GM18498 (cell line): ENCODE measurements at regions not wholly inside any gene's neighbourhood (a gene's known extent, or its start where the extent isn't known, plus 50 kb on each side); places are given as distances from the start of the nearest gene placed in this dataset.
"Not testable (repeated sequence)": the region's sequence is repeated elsewhere in the genome, so short reads cannot be mapped to it uniquely, and the experiment has no call there.

Source experiments
- ATAC-seq: cut with Tn5 transposase; IDR thresholded peaks from one replicate; pipeline ENCODE4 v1.9.1; 2021; ENCODE audit warnings: mild to moderate bottlenecking, moderate library complexity; ENCODE audit not compliant: unreplicated experiment

- no peak for ATAC-seq
Measured at GRCh38 chr6:15745781-15746180, 83.0 kb upstream of the DTNBP1 start.

DNA sequence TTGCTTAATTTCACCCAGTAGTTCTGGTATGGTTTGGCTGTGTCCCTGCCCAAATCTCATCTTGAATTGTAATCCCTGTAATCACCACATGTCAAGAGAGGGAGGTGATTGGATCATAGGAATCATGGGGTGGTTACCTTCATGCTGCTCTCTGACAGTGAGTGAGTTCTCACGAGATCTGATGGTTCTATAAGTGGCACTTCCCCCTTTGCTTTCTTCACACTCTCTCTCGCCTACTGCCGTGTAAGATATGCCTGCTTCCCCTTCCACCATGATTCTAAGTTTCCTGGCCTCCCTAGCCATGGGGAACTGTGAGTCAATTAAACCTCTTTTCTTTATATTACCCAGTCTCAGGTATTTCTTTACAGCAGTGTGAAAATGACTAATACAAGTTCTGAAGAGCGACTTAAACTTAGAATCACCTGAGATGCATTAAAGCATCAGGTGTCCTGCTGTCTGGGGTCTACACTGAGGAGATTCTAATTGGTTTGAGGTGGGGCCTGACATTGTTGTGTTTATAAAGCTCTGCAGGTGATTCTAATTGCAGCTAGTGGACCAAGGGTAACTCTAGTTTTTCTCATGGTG, 82.1 kb upstream of the DTNBP1 start:
- no peak for ATAC-seq

GRCh38 chr6:15742013-15742412, 79.2 kb upstream of the DTNBP1 start:
- ATAC-seq = not testable (repeated sequence)

GRCh38 chr6:15741405-15741804, 78.6 kb upstream of the DTNBP1 start:
- no peak for ATAC-seq

DNA sequence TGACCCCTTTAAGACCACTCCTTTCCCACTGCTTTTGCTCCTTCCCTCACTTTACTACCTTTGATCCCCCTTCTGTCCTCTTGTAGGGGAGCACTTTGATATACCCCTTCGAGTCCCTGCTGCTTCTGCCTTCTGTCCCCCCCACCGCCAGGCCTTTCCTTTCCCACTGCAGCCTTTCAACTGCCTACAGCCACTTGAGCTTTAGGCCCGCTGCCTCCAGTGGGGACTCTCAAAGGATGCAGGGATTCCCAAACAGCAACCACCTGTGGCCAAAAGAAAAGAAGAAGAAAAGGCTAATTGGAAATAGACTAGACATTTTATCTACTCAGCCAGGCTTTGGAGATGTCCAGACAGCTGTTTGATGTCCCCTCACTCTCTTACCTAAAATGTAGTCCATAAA, 77.0 kb upstream of the DTNBP1 start:
- ATAC-seq = no peak

- no peak for ATAC-seq
Measured at GRCh38 chr6:15739353-15739752, 76.5 kb upstream of the DTNBP1 start.

- ATAC-seq = not testable (repeated sequence)
Measured at GRCh38 chr6:15738195-15738594, 75.4 kb upstream of the DTNBP1 start.

GRCh38 chr6:15736297-15736696, 73.5 kb upstream of the DTNBP1 start:
- no peak for ATAC-seq

- no peak for ATAC-seq
Measured at GRCh38 chr6:15735567-15736265, 72.9 kb upstream of the DTNBP1 start.

DNA sequence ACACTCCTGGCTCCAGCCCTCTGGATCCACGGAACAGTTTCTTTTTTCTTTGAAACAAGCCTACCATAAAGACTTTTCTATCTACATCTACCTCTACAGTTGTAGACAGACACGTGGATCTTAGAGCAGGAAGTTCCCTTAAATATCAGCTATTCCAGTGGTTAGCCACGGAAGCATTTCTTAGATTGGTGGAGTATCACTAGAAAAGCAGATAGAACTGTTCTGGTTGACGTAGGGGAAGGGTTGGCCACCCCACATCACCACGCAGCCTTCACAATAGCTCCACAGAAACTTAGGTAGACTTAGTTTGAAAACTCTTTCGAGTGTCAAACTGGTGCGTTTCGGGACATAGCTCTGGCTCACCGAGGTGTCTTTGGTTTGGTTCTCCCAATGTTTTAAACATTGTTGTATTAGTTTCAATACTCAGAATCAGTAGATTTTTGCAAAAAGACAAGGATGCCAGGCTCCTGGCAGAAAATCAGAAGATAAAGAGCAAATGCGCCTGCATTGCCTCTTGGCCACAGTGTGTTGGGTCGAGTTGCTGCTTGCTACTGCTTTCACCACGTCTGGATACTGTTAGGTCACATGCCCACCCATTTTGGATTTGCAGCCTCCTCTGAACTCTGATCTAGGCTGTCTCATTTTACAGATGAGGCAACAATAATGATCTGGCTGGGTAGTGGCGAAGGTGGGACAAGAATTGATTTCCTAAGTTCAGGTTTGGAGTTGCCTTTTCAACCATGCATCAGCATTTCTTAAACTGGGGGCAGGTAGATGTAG, 71.5 kb upstream of the DTNBP1 start:
- no peak for ATAC-seq

GRCh38 chr6:15730922-15731321, 68.1 kb upstream of the DTNBP1 start:
- no peak for ATAC-seq

DNA sequence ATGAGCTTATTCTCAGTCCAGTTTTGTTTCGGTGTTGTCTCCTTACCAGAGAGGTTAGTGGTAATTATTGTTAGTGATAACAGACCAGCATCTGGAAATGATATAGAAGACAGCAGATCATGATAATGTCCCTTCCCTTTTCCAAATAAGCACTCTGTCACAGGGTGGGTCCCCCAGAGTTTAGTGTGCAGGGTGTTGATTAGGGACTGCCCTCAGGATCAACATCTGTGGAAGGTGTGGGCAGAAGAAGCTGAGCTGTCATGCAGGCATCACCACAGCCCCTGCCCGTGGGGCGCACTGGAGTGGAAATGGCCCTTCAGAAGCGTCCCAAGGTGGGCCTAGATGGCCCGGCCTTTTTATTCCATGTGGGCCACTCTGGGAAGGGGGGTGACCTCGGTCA, 67.6 kb upstream of the DTNBP1 start:
- ATAC-seq = no peak

GRCh38 chr6:15722731-15723130, 59.9 kb upstream of the DTNBP1 start:
- ATAC-seq = no peak

DNA sequence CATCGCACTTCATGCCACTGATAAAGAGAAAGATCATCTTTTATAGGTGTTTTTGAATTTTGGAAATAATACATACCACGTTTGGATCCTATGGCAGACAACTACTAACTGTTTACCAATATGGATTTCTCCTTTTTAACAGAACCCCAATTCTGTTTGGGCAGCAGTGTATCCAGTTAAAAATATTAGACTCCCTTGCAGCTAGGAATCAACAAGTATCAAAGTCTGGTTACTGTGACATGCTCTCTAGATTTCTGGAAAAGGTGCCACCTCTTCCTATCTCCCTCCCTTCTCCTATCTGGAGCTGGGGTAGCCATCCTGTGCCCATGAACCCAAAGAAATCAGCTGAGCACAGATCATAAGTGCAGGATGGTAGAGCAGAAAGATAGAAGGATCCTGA, 54.1 kb upstream of the DTNBP1 start:
- ATAC-seq = no peak

DNA sequence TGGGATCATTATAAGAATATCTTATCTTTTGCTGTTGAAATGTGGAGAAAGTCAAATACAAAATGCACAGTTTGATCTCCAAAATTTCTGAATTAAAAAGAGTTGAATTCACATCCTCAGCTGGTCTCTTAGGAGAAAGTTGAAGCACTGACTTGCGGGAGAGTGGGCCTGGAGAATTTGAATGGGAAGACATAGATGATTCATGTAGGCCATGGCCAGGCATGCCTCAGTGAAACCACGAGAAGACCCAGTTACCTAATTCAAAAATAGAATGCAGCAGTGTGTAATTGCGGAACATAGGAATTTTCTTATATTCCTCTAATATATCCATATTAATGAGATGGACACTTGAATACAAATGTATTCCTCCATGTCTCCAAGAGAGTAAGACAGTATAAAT, 53.0 kb upstream of the DTNBP1 start:
- ATAC-seq = no peak

DNA sequence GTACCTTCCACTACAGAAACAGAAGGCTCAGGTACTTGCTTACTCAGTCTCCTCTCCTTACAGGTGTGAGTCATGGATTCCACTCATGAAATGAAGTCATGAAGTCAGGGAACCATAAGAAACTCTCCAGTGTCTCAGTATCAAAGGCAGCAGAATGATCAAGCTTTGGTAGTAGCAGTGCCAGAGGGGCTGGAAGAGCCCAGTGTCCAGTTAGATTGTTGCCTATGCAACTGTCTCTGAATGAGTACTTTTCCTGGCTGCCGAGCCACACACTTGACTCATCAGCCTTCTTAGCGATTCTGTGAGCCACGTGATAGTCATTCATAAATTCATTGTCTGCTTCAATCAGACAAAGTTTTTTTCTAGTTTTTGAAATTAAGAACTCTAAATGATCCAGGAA, 52.2 kb upstream of the DTNBP1 start:
- ATAC-seq = no peak

DNA sequence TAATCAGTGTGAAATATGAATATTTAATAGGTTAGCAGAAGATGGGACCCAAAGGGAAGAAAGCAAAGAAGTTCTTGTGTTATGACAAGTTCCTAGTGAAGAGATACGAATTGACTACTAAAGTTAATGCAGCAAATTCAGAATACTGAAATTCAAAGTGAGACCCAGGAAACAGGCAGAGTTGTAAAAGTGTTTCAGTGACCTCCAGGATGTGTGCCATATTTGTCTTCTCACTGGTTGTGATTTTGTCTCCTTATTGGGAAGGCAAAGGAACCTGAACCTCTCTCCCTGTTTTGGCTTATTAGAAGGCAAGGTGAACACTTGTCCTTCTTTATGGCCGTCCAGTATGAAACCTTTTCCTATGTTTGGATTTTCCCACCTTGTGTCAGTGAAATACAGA, 51.8 kb upstream of the DTNBP1 start:
- no peak for ATAC-seq

GRCh38 chr6:15713325-15713724, 50.5 kb upstream of the DTNBP1 start:
- no peak for ATAC-seq

- ATAC-seq = no peak
Measured at GRCh38 chr6:15712797-15713196, 50.0 kb upstream of the DTNBP1 start.
